Heart right ventricle (tissue), 16 donors: ENCODE measurements at regions not wholly inside any gene's neighbourhood (a gene's known extent, or its start where the extent isn't known, plus 50 kb on each side); places are given as distances from the start of the nearest gene placed in this dataset.

ENCODE experiments used
- ATAC-seq, 8 donors: fragments of 200-7000 bp; cut with Tn5 transposase; one replicate each; pipeline ENCODE4 v1.9.1; 2020; ENCODE audit warnings: mild to moderate bottlenecking in 8 of 8, moderate library complexity in 8 of 8, moderate number of reproducible peaks in 1 of 8
- DNase-seq, 2 donors: peaks; one replicate each; pipeline ENCODE4 v3.0.0-alpha.2; 2020
- H3K27ac ChIP-seq, 10 donors: fragments of 200-600 bp; sonication (generic) in 2 of 10; one replicate each; pipeline versions ENCODE4 v1.5.0 to v1.8.0; 2020 to 2022; ENCODE audit warnings: mild to moderate bottlenecking in 3 of 10
- H3K27me3 ChIP-seq, 7 donors: fragments of 200-600 bp; one replicate each; pipeline ENCODE4 v1.8.0; 2021 to 2022; ENCODE audit warnings: mild to moderate bottlenecking in 2 of 7
- H3K36me3 ChIP-seq, 9 donors: fragments of 200-600 bp; sonication (generic) in 1 of 9; one replicate each; pipeline versions ENCODE4 v1.5.0 to v1.8.0; 2020 to 2022; ENCODE audit warnings: mild to moderate bottlenecking in 2 of 9
- H3K4me1 ChIP-seq, 9 donors: fragments of 200-600 bp; sonication (generic) in 1 of 9; one replicate each; pipeline versions ENCODE4 v1.5.0 to v1.8.0; 2020 to 2022; ENCODE audit warnings: mild to moderate bottlenecking in 4 of 9
- H3K4me3 ChIP-seq, 10 donors: fragments of 200-600 bp; sonication (generic) in 2 of 10; one replicate each; pipeline versions ENCODE4 v1.5.0 to v1.8.0; 2020 to 2022; ENCODE audit warnings: mild to moderate bottlenecking in 7 of 10, moderate library complexity in 2 of 10
- H3K9me3 ChIP-seq, 11 donors: fragments of 200-600 bp in 10 of 11; sonication (generic) in 2 of 11; one replicate each; pipeline versions ENCODE4 v1.5.0 to v1.8.0; 2013 to 2022; ENCODE audit warnings: mild to moderate bottlenecking in 2 of 11, control low read depth in 1 of 11, moderate library complexity in 1 of 11
- WGBS, 2 donors: extraction: QIAGEN DNeasy Blood & Tissue Kit; methylation state at CpG; one replicate each; pipeline ENCODE4 v1.1.7; 2013; ENCODE audit warnings: inconsistent platforms in 1 of 2; 5-methylcytosine and 5-hydroxymethylcytosine counted together
- intact Hi-C, 10 donors: fragments of 100-400 bp; cut with DNase I; formaldehyde crosslinking; loops; one replicate each; pipeline versions ENCODE4 v1.11.1 to v1.14.2; 2022
- TF ChIP-seq, protein P1 (sequence below), 9 donors: fragments of 200-600 bp; sonication (generic) in 2 of 9; IDR thresholded peaks; one replicate each; pipeline versions ENCODE4 v1.5.0 to v1.8.0; 2021 to 2022; ENCODE audit warnings: antibody characterized with exemption in 9 of 9, mild to moderate bottlenecking in 5 of 9, moderate library complexity in 1 of 9
- donor health status: Arrhythmogenic right ventricular cardiomyopathy.
- donor health status: ischemic (EF 13 %, LVEDD 7.1; RV severe dilation, severe dysfunction).
- donor health status: healthy with polysubstance abuse.
- donor health status: DM: no; HTN: yes; CAD: no.
- donor health status: DM: no; HTN: no; CAD: no.
- donor health status: ischemic (EF 25% LVEDD 6.9; RV normal size, moderate dysfunction).
- donor health status: ischemic (EF 25% LVEDD 5.7; RV mildly dilated, moderate dysfunction).
- donor health status: healthy.
- donor health status: DM: yes; HTN: yes; CAD: no.
- donor health status: Ischemic cardiomyopathy.
- donor health status: ischemic (EF 35%, LVEDD 5.7; RV mildly dilated, moderate dysfunction).
- donor health status: nonischemic (EF 11% LVEDD 7.7; RV severe dilation, severe dysfunction).
- donor health status: DM: yes; HTN: yes; CAD: no.
- donor health status: PGD.
- donor health status: ischemic (EF 29% LVEDD 5.4; RV normal size, mild dysfunction).
- donor health status: nonischemic (EF 23%, LVEDD 6.1; RV moderate dilation, normal function).

DNA sequence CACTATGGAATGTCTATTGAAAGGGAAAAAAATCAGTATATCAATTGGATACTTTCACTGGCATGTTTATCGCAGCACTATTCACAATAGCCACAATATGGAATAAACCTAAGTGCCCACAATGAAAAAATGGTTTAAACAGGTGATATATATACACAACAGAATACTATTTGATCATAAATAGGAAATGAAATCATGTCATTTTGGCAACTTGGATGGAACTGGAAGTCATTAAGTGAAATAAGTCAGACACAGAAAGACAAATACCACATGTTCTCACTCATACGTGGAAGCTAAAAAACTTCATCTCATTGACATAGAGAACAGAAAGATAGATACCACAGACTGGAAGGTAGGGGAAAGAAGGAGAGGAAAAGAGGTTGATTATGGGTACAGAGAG lies 471.6 kb upstream of the FTMT start:
- no peak overlapping the region for H3K4me3 ChIP-seq
- 59 to 63% methylated on average over 2 of the region's 2 CpGs for WGBS, 2 donors
- no peak overlapping the region for H3K27ac ChIP-seq
- no peaks in the 10 kb centered on the region for H3K9me3 ChIP-seq
- H3K4me1 ChIP-seq = no peaks in the 10 kb centered on the region
- DNase-seq = no peak
- TF ChIP-seq, protein P1, sequence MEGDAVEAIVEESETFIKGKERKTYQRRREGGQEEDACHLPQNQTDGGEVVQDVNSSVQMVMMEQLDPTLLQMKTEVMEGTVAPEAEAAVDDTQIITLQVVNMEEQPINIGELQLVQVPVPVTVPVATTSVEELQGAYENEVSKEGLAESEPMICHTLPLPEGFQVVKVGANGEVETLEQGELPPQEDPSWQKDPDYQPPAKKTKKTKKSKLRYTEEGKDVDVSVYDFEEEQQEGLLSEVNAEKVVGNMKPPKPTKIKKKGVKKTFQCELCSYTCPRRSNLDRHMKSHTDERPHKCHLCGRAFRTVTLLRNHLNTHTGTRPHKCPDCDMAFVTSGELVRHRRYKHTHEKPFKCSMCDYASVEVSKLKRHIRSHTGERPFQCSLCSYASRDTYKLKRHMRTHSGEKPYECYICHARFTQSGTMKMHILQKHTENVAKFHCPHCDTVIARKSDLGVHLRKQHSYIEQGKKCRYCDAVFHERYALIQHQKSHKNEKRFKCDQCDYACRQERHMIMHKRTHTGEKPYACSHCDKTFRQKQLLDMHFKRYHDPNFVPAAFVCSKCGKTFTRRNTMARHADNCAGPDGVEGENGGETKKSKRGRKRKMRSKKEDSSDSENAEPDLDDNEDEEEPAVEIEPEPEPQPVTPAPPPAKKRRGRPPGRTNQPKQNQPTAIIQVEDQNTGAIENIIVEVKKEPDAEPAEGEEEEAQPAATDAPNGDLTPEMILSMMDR (IDR thresholded peaks at IDR 0.05) = no peak
- no peaks in the 10 kb centered on the region for H3K27me3 ChIP-seq
- no peaks in the 10 kb centered on the region for H3K36me3 ChIP-seq
- no peak for ATAC-seq
- intact Hi-C loops = no loop called here

DNA sequence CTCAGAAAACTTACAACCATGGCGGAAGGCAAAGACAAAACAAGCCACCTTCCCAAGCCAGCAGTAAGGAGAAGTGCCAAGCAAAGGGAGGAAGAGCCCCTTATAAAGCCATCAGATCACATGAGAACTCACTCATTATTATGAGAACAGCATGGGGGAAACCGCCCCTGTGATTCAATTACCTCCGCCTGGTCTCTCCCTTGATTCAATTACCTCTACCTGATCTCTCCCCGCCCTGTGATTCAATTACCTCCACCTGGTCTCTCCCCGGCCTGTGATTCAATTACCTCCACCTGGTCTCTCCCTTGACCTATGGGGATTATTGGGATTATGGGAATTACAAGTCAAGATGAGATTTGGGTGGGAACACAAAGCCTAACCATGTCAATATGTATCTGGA lies 467.3 kb upstream of the FTMT start:
- 83 to 87% methylated on average over 5 of the region's 5 CpGs for WGBS, 2 donors
- intact Hi-C loops = no loop called here
- no peaks in the 10 kb centered on the region for H3K36me3 ChIP-seq
- DNase-seq (no peak), ATAC-seq (no peak)
- H3K27me3 ChIP-seq = no peaks in the 10 kb centered on the region
- H3K4me1 ChIP-seq = no peaks in the 10 kb centered on the region
- TF ChIP-seq, protein P1 (IDR thresholded peaks at IDR 0.05) = no peak
- H3K9me3 ChIP-seq = no peaks in the 10 kb centered on the region
- no peak overlapping the region for H3K4me3 ChIP-seq
- no peak overlapping the region for H3K27ac ChIP-seq

DNA sequence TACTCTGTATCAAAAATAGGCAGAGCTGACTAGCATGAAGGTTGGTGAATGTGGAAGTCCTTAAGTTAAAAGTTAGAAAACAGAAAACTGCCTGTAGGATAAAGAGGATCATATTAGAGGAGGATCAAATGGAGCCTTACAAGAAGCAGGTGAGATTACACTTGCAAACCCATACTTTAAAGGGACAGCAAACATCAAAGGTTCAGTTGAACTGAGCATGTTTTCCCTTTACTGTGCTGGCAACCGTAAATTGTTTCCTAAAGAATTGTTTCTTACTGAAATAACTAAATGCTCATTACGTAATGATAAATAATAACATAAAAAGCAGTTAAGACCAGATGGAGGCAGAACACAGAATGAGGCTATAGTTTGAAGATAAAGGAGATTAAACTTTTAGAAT lies 465.3 kb upstream of the FTMT start:
- H3K36me3 ChIP-seq = no peaks in the 10 kb centered on the region
- no peak for DNase-seq
- H3K27ac ChIP-seq = no peak overlapping the region
- H3K27me3 ChIP-seq = no peaks in the 10 kb centered on the region
- intact Hi-C loops = no loop called here
- TF ChIP-seq, protein P1 (IDR thresholded peaks at IDR 0.05) = no peak
- no peaks in the 10 kb centered on the region for H3K9me3 ChIP-seq
- ATAC-seq = no peak
- no peak overlapping the region for H3K4me3 ChIP-seq
- H3K4me1 ChIP-seq = no peaks in the 10 kb centered on the region
- 42 to 62% methylated on average over 2 of the region's 2 CpGs for WGBS, 2 donors

DNA sequence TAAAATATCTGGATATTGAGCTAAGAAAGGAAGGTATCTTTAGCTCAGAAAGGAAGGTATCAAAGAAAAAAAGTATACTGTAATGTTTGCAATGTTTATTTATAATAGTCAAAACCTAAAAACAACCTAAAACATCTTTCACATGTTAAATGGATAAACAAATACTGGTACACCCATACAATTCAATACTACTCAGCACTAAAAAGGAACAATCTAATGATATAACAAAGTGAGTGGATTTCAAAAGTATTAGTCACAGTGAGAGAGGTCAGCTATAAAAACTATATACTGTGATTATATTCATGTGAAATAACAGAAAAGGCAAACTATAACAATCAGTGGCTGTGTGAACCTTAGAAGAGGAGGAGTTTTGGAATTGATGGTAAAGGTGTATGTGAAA lies 455.0 kb upstream of the FTMT start:
- Histone ChIP-seq H3K9me3 (peaks cover 0 to 3% (median 0%) of the 10 kb centered on the region in 11 donors), H3K27ac (no peak overlapping the region), H3K4me1 (no peaks in the 10 kb centered on the region), H3K27me3 (no peaks in the 10 kb centered on the region), H3K36me3 (no peaks in the 10 kb centered on the region), H3K4me3 (no peak overlapping the region)
- intact Hi-C loops = no loop called here
- no peak for DNase-seq
- TF ChIP-seq, protein P1 (IDR thresholded peaks at IDR 0.05) = no peak
- no peak for ATAC-seq

DNA sequence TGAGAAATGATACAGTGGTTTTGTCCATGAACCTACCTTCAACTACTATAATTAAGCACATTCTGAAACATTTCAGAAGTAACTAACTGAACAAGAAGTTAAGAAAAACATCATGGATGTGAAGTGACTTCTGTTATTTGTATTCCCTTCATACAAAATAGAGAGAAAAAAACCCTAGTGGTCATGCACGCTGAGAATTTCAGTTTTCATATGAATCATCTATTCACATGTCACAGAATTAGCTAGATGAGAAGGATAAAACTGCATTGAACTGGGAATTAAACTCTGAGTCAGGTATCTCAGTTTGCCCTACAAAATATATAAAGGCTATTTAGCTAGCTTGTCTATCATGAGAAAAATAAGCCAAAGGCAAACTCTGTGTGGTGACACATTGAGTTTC lies 451.8 kb upstream of the FTMT start:
- Histone ChIP-seq H3K27me3 (no peaks in the 10 kb centered on the region), H3K27ac (no peak overlapping the region), H3K4me1 (no peaks in the 10 kb centered on the region), H3K36me3 (no peaks in the 10 kb centered on the region), H3K4me3 (no peak overlapping the region), H3K9me3 (peaks cover 0 to 3% (median 0%) of the 10 kb centered on the region in 11 donors)
- DNase-seq = no peak
- TF ChIP-seq, protein P1 (IDR thresholded peaks at IDR 0.05) = no peak
- intact Hi-C loops = no loop called here
- no peak for ATAC-seq
- WGBS, 2 donors = 60 to 64% methylated on average over 1 of the region's 1 CpG
